ENCODE measurements at regions not wholly inside any gene's neighbourhood (a gene's known extent, or its start where the extent isn't known, plus 50 kb on each side); places are given as distances from the start of the nearest gene placed in this dataset.

DNA sequence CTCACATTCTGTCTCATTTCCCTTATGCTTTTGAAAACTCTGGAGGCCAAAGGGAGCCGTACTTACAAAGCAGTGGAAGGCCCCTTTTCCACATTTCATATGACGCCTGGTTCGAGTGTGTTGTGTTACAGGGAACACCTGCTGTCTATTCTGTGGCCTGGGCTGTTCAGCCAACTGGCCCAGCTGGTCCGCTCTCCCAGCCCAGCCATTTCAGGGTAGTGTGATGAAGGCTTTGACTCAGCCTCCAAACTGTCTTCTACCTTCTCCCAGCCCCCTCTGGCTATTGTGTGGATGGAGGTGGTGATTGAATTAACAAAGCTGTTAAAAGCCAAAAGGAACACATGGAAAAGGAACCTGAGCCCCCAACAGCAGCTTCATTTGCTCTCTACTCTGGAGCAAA is 233.8 kb downstream of the ICOS start:
- no peak for DNase-seq (ENCODE audit: extremely low read depth, low read depth)
- TF ChIP-seq, protein P1, sequence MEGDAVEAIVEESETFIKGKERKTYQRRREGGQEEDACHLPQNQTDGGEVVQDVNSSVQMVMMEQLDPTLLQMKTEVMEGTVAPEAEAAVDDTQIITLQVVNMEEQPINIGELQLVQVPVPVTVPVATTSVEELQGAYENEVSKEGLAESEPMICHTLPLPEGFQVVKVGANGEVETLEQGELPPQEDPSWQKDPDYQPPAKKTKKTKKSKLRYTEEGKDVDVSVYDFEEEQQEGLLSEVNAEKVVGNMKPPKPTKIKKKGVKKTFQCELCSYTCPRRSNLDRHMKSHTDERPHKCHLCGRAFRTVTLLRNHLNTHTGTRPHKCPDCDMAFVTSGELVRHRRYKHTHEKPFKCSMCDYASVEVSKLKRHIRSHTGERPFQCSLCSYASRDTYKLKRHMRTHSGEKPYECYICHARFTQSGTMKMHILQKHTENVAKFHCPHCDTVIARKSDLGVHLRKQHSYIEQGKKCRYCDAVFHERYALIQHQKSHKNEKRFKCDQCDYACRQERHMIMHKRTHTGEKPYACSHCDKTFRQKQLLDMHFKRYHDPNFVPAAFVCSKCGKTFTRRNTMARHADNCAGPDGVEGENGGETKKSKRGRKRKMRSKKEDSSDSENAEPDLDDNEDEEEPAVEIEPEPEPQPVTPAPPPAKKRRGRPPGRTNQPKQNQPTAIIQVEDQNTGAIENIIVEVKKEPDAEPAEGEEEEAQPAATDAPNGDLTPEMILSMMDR (IDR thresholded peaks at IDR 0.05; ENCODE audit: low read depth, low read length) = no peak

DNA sequence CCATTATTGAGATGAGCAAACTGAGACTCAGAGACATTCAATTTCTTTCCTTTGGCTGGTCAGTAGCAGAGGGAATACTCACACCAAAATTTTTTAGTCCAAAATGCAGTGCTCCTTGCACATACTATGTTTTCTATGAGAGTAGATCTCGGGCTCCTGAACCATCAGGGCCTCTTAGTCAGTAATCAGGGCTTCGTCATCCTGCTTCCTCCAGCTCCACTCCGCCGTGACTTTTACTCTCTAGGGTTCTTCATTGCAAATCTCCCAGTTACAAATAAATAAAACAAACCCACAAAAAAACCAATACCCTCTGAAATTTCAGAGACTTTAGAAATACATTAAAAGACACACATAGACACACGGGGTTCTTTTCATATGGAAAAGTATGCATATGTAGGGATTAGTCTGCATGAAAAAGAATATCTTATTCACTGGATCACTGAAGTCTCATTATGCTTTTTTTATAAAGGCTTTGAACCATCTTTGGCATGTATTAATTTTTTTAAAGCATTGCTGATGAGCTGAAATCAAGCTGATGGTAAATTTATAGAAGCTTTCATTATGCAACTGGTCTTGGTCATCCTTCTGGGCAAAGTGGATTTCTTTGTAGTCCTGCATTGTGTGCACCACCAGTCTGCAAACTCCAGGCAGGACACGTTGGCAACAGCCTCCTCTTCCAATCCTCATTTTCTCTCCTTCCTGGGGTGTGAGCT is 235.0 kb downstream of the ICOS start:
- no peak for DNase-seq (ENCODE audit: extremely low read depth, low read depth)
- TF ChIP-seq, protein P1 (IDR thresholded peaks at IDR 0.05; ENCODE audit: low read depth, low read length) = no peak

DNA sequence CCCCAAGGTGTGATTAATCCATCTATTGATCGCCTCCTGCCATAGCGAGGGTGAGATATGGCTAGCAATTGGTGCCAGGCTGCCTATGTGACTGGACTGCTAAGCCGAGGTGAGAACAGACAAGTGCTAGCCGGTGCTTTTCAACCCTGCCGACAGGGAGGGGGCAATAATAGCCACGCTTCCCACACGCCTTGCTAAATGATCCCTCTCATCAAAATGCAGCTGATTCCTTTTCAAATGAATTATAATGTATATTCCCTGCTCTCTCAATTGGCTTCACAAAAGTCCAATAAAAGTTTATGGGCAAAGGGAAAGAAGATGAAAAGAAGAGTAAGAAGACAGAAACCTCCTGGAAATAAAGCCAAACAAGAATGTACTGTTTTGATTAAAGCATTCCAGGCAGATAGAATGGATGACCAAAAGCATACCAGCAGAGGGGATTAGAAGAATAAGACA is 235.6 kb downstream of the ICOS start:
- TF ChIP-seq, protein P1 (IDR thresholded peaks at IDR 0.05; ENCODE audit: low read depth, low read length) = no peak
- DNase-seq (ENCODE audit: extremely low read depth, low read depth) = no peak

DNA sequence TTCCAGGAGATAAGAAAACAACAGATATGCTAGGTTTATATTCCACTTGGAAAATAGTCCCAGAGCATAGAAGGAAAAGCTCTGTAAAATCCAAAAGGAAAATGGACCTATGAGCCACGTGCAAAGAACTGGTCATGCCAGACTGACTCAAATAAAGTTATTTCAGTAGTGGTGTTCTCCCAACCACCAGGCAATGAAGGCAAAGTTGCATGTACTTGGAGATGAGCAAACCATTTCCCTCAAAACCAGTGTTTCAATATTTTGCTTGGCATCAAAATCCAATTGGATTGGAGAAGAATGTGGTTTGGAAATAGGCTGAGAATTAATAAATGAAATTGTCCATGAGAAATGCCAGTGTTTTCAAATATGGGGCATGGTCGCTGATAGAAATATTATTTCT is 237.5 kb downstream of the ICOS start:
- no peak for DNase-seq (ENCODE audit: extremely low read depth, low read depth)
- TF ChIP-seq, protein P1 (IDR thresholded peaks at IDR 0.05; ENCODE audit: low read depth, low read length) = no peak

DNA sequence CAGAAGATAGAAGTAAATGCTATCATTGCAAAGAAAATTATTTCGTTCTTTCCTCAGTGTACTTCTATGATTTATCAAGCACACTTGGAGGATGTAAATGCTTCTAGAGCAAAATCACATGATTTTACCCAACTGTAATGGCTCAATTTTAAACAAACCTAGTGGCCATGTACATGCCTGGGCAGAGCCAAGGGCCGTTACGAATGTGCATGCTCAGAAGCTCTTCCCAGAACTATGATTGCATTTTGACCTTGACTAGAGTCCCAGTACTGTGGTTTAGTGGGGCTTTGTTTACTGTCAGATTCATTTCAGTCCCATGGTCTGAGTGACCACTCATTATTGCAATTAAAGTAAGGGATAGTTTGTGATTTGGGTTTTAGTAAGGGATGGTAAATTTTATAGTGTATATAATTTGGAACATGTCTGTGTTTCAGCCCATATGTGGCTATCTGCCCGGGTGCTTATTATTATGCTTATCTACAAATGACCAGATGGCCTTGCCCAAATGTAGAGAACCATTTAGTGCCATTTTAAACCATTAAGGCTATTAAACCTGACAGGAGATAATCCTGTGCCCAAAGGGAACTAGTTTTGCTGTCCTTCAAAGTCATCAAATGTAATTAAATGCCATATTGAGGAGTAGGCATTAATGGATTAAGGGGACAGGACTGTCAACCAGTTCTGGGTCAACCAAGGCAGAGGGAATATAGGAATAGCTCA is 239.1 kb downstream of the ICOS start:
- TF ChIP-seq, protein P1 (IDR thresholded peaks at IDR 0.05; ENCODE audit: low read depth, low read length) = no peak
- no peak for DNase-seq (ENCODE audit: extremely low read depth, low read depth)

DNA sequence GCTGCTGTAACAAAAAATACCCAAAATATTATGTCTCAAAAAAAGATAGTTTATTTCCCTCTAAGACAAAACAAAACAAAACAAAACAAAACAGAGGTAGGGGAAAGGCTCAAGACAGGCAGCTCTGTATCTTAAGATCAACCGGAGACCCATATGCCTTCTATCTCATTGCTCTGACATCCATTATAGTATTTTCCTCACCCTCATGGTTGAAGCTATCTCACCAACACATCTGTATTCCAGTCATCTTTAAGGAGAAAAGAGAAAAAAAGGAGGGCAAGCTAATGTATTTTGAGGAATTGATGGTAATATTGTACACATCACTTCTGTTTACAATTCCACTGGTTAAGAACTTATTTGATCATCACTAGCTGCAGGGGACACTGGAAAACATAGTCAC is 239.7 kb downstream of the ICOS start:
- DNase-seq (ENCODE audit: extremely low read depth, low read depth) = no peak
- TF ChIP-seq, protein P1 (IDR thresholded peaks at IDR 0.05; ENCODE audit: low read depth, low read length) = no peak

DNA sequence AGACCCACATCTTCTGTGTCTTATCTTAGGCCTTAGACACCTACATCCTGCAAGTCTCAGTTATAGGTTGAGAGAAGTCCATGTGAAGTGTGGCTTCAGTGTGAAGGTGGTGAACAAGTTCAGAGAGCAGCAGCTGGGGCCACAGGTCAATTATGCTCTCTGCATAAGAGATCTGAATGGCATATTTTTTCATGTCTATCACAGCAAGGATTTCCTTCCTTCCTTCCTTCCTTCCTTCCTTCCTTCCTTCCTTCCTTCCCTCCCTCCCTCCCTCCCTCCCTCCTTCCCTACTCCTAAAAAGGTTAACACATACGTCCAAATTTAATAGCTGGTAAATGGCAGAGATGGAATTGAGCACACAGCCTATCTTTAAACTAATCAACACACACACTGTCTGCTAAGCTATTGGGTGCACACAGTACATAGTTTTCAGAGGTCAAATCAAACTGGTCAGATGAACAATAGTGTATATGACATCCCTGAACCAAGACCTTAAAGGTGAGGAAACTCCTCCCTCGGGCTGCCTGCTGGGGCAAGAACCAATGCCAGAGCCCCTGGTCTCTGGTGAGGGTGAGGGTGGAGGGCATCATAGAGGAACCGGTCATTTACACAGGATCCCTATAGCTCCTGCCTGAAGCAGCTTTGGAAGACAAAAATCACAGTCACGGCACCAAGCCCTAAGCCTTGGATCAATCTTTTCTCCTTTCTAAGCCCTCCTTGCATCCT is 240.9 kb downstream of the ICOS start:
- TF ChIP-seq, protein P1 (IDR thresholded peaks at IDR 0.05; ENCODE audit: low read depth, low read length) = no peak
- no peak for DNase-seq (ENCODE audit: extremely low read depth, low read depth)

All from AG09319 (cell line).